ENCODE measurements at regions not wholly inside any gene's neighbourhood (a gene's known extent, or its start where the extent isn't known, plus 50 kb on each side); places are given as distances from the start of the nearest gene placed in this dataset.
A peak's percentile ranks its signal among the peaks of the same experiment; 100 is the strongest.

GRCh38 chr2:217625557-217626169 lies 377.1 kb downstream of the TNS1 start:
- DNase-seq (ENCODE audit: low read depth in 2 of 2) = no peak

DNA sequence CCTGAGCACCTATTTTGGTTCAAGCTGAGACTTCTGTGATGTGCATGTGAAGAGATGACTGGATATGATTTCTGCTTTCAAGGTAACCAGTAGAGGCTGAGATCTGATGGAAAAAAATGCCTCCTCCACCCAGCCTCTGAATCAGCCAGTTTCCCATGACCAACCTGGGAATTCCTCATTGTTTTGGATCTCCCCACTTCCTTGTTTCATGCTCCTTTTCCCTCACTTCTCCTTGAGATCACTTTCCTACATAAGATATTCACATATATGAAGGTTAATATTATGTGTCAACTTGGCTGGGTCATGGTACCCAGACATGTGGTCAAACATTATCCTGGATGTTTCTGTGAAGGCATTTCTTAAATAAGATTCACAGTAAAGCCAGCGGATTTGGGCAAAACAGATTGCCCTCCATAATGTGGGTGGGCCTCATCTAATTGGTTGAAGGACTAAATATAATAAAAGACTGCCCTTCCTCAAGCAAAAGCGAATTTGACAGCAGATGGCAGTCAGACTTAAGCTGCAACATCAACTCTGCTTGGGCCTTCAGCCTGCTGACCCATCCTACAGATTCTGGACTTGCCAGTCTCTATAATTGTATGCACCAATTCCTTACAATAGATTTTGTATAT lies 379.4 kb downstream of the TNS1 start:
- DNase-seq (ENCODE audit: low read depth in 2 of 2) = no peak

DNA sequence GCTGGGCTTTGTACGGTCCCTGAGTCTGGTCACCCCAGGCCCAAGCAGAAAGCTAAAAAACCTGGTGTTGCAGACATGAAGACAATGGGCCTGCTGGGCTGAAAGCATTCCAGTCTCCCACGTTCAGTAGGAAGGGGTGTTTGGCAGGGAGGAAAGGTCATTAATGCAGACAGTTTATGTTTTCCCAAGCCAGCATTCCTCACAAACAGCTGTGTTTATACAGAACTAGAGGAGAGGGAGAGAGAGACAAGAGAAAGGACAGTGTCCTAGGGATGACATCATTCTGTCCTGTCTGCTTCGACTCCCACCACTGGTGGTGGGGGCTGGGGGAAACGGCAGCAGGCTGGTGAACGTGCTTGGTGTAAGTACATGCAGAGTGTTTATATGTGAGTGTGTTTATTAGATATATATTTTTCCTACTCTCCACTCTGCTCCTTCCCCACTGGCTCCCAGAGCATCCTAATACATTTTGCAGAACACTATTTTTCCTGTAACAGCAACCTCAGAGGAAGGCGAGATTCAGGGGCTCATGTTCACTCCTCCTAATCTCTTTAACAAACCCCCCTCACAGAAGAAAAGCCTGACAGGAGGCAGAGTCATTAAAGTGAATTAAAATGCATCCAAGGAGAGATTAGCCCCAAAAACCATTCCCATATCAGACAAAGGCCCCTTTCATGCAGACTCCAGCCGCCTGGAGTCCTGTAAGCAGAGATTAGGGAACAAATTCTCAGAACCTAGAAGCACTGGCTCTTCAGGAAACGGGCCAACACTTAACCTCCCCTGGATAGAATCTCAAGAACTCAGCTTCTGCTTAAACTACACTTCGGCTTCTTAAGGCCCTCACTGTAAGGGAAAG lies 380.4 kb downstream of the TNS1 start:
- no peak for DNase-seq (ENCODE audit: low read depth in 2 of 2)

DNA sequence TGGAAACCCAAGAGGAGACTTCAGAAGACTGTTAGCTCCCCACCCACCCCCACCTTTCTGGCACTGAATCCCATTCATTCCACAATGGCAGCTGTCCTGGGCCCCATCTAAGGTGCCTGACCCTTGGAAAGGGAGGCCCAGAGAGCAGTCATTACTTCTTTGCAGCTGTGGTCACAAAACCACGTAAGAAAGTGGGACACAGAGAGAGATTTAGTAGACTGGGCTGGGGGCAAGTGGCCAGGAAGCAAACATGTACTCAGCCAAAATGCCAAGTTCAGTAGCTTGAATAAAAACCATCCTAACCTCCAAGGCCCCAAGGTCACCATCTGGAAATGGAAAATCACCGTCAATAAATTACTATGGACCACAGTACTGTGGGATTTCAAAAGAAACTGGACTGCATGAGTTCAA lies 381.4 kb downstream of the TNS1 start:
- no peak for DNase-seq (ENCODE audit: low read depth in 2 of 2)

GRCh38 chr2:217618744-217619143 lies 384.1 kb downstream of the TNS1 start:
- DNase-seq (ENCODE audit: low read depth in 2 of 2) = no peak

DNA sequence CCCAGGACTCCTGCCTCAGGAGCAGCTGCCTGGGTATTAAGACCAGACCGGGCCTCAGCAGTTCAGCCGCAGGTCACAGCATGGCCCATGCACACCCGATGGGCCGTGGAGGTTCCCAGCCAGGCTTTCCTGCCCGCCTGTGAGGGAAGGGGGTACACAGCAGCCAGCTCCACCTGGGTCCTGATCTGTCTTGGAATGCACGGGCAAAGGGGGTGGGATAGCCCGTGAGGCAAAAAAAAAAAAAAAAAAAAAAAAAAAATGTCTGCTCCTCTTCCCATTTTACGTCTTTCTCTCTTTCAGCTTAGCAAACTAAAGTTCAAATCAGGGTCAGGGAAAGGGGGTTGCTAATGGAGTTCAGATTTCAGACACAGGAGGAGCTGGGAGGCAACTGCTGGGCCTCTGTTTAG lies 385.2 kb downstream of the TNS1 start:
- DNase-seq (ENCODE audit: low read depth in 2 of 2) = no peak

DNA sequence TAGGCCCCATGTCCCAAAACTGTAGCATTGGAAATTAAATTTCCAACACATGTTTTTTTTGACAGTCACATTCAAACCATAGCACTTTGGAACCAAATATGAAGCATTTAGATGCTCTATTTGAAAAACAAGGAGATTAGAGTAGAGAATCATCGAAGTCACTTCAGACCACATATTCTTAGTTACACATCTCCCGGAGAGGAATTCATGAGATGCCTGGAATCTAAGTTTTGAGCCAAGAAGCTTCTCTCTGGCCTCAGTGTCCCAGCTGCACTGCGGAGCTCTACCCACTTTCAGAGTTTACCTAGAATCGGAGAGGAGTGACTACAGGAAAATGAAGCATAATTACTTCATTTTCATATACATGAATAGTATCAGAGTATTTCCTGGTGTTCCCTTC lies 385.9 kb downstream of the TNS1 start:
- DNase-seq (ENCODE audit: low read depth in 2 of 2) = no peak

DNA sequence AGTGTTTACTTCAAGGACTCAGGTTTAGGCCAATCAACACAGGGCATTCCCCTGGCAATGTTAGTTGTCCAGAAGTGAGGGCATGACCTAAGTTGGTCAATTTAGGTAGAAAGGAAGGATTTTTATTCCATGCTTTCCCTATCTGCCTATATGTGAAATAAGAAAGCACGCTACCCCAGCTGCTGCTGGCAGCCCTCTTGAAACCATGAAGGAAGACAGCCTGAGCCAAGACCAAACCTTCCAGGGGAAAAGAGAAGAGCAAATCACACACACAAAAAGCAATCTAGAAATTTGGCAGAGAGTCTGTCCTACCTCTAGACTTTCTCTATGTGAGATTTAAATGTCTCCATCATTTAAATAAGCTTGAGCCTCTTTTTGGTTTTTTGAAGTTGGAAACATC lies 387.6 kb downstream of the TNS1 start:
- no peak for DNase-seq (ENCODE audit: low read depth in 2 of 2)

- DNase-seq (ENCODE audit: low read depth in 2 of 2) = no peak
Observed at GRCh38 chr2:217614498-217614897, 388.3 kb downstream of the TNS1 start.

DNA sequence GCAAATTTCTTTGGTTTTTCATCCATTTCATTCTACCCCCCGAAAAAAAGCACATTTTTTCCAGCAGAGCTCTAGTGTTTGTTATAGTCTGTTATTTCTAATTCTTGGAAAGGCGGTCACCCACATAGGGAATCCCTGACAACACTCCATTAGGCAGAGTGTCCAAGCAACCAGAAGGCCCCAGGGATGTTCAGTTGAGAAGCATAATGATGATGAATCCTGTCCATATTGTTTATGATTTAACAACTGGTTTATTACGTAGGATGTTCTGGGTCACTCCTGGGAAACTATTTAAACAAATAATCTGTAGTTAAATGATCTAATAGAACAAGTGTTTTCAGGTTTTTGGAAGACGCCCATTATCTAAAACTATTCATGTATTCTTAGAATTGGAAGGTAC lies 388.7 kb downstream of the TNS1 start:
- no peak for DNase-seq (ENCODE audit: low read depth in 2 of 2)

GRCh38 chr2:217612920-217613319 lies 389.9 kb downstream of the TNS1 start:
- DNase-seq (ENCODE audit: low read depth in 2 of 2) = no peak

- no peak for DNase-seq (ENCODE audit: low read depth in 2 of 2)
Observed at GRCh38 chr2:217612211-217612610, 390.6 kb downstream of the TNS1 start.

DNA sequence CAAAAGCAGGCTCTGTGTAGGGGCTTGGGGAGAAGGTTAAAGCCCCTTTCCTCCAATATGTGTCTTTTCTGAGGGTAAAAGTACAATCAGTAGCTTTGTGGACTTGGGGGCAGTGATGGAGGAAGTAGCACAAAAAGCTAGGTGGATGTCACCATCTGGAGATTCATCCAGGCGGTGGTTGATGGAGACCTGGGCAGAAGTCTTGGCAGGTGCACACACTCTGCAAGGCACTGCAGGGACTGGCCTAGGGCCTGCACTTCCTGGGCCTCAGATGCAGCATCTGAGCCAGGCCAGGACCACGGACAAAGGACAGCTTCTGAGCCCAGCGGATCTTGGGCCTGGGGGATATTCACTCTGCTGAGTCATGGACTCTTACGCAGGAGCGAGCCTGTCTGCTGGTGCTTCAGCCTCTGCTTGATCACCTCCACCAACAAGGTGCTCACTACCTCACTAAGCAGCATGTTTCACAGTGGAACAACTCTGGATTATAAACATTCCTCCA lies 391.1 kb downstream of the TNS1 start:
- DNase-seq (ENCODE audit: low read depth in 2 of 2) = no peak

GRCh38 chr2:217611056-217611455 lies 391.7 kb downstream of the TNS1 start:
- no peak for DNase-seq (ENCODE audit: low read depth in 2 of 2)

GRCh38 chr2:217610401-217610814 lies 392.4 kb downstream of the TNS1 start:
- DNase-seq (ENCODE audit: low read depth in 2 of 2) = peak; percentile 13 to 23

- no peak for DNase-seq (ENCODE audit: low read depth in 2 of 2)
Observed at GRCh38 chr2:217609952-217610351, 392.8 kb downstream of the TNS1 start.

DNA sequence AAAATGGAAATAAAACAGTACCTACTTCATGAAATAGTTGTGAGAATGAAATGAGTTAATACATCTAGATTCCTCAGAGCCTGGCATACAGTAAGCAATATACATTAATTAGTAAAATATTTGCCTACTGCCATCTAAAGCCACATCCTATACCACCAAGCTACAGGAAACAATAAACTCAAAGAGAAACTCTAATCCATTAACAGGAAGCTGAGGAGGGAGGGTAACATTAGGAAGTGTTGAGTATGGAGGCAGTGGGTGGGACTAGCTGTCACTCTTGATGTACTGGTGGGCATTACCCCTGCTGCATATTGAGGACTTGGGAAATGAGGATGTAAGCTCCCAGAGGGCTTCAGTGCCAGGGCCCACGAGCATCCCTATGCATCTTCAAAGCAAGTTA lies 396.5 kb downstream of the TNS1 start:
- DNase-seq (ENCODE audit: low read depth in 2 of 2) = no peak

DNA sequence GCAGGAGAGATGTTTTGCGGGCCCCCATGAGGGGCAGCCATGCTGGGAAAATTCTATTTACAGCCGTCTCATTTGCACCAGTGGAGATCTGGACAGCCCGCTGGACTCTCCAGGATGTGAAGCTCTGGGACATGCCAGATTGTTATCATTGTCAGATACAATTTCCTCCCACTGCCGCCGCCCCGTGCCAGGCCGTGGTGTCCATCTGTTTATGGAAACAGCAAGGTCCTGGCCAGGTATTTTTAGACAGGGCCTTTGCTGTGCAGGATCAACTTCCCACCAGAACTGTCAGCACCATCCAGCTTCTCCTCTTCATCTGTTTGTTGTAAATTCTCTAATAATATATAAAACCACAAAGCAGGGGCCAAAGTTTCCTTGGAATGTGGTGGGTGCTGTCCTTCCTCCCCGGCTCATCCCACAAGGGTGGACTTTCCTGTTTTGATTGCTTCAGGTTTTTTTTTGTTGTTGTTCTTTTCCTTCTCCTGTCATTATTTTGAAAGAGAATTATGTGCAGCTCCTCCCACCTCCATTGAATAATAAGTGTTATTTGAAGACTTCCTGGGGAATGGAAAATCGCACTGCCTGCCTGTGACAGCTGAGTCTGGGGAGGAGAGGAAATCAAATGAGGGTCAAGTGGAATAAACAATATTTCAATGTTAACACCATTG lies 398.1 kb downstream of the TNS1 start:
- DNase-seq (ENCODE audit: low read depth in 2 of 2) = no peak

DNA sequence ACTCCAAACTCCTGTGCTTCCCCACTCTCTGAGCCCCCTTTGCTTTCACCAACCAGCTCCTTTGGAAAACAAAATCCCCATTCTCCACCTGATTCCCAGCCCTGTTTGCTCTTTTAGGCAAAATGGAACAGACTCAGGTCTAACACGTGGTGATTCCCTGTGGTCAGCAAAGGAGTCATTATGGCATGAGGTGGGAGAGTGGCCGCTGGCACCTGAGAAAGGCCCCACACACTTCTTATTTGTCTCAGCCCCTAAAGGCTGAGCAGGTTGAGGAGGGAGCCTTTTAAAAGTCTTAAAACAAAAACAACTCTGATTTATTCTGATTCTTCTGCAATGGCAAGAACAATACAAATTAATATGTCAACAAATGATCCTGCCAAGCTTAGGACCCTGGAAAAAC lies 401.2 kb downstream of the TNS1 start:
- DNase-seq (ENCODE audit: low read depth in 2 of 2) = no peak

DNA sequence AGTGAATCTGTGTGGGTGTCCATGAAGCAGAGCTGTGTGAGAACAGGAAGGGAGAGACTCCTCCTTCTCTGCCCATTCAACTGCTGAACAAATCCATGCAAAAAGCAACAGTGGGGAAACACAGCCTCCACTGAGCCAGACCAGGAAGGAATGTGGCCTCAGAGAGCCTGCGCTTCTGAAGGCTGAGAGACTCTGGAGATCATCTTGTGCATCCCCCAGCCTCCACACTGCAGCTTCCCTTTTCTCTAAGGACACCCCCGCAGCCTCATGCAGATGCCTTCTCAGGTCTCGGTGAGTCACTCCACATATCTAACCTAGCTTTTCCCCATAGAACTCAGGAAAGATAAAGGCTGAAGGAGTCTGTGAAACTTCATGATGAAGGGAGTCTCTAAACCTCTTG lies 402.9 kb downstream of the TNS1 start:
- no peak for DNase-seq (ENCODE audit: low read depth in 2 of 2)

DNA sequence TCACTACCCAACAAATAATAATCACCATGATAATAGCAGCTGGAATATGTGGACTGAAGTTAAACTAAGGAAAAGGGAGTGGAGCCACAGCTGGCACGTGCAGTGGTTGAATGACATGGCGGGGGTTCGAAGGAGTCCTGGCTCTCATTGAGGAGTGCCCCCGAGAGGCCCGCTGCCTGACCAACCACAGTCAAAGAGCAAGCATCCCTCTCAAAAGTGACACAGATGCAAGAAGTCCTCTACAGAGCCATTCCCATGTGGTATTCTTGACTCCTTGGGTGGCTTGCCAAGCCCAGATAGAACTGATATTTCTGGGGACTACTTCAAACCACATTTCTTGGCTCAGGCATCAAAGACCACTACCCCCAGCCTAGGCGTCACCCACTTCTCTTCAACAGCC lies 405.1 kb downstream of the TNS1 start:
- no peak for DNase-seq (ENCODE audit: low read depth in 2 of 2)

- DNase-seq (ENCODE audit: low read depth in 2 of 2) = no peak
Observed at GRCh38 chr2:217597145-217597544, 405.6 kb downstream of the TNS1 start.

Data from stimulated activated CD8-positive, alpha-beta memory T cell treated with anti-CD3 and anti-CD28 coated beads, Interleukin-15, amount 100 ng/mL, for 4 hours (primary cell).